Lung (tissue), 11 donors: ENCODE measurements at regions not wholly inside any gene's neighbourhood (a gene's known extent, or its start where the extent isn't known, plus 50 kb on each side); places are given as distances from the start of the nearest gene placed in this dataset.

Experiments used
- ATAC-seq: fragments of 200-7000 bp; cut with Tn5 transposase; one replicate; pipeline ENCODE4 v1.9.1; 2020; ENCODE audit warnings: moderate number of reproducible peaks; ENCODE audit not compliant: insufficient read depth, low FRiP score
- DNase-seq, 3 donors: peaks; one replicate each; pipeline ENCODE4 v3.0.0-alpha.2; 2013 to 2017
- H3K27ac ChIP-seq, 2 donors: one replicate each; pipeline ENCODE4 v1.5.1; 2013; ENCODE audit warnings: mild to moderate bottlenecking in 2 of 2, moderate library complexity in 2 of 2, control low read depth in 1 of 2, inconsistent platforms in 1 of 2, low read depth in 1 of 2, low read length in 1 of 2
- H3K27me3 ChIP-seq, 3 donors: one replicate each; pipeline ENCODE4 v1.5.1; 2013; ENCODE audit warnings: low read length in 2 of 3; ENCODE audit not compliant: control insufficient read depth in 3 of 3, insufficient read depth in 3 of 3
- H3K36me3 ChIP-seq, 4 donors: one replicate each; pipeline ENCODE4 v1.5.1; 2013; ENCODE audit warnings: low read length in 4 of 4, mild to moderate bottlenecking in 1 of 4, moderate library complexity in 1 of 4; ENCODE audit not compliant: control insufficient read depth in 4 of 4, insufficient read depth in 4 of 4
- H3K4me1 ChIP-seq, 5 donors: one replicate each; pipeline ENCODE4 v1.5.1; 2013; ENCODE audit warnings: low read length in 5 of 5, mild to moderate bottlenecking in 2 of 5, moderate library complexity in 1 of 5; ENCODE audit not compliant: control insufficient read depth in 5 of 5, insufficient read depth in 5 of 5
- H3K4me3 ChIP-seq: one replicate; pipeline ENCODE4 v1.5.1; 2013; ENCODE audit warnings: mild to moderate bottlenecking, control low read depth, moderate library complexity
- H3K9ac ChIP-seq, 2 donors: one replicate each; pipeline ENCODE4 v1.5.1; 2013; ENCODE audit warnings: low read length in 2 of 2, control low read depth in 1 of 2; ENCODE audit not compliant: insufficient read depth in 1 of 2
- H3K9me3 ChIP-seq, 4 donors: one replicate each; pipeline ENCODE4 v1.5.1; 2013; ENCODE audit warnings: low read length in 3 of 4, mild to moderate bottlenecking in 1 of 4, moderate library complexity in 1 of 4; ENCODE audit not compliant: control insufficient read depth in 4 of 4, insufficient read depth in 3 of 4
- WGBS, 2 donors: extraction: QIAGEN DNeasy Blood & Tissue Kit; methylation state at CpG; one replicate each; pipeline ENCODE4 v1.1.7; 2013; 5-methylcytosine and 5-hydroxymethylcytosine counted together
- TF ChIP-seq, protein P1 (sequence below): IDR thresholded peaks from 2 replicates; pipeline ENCODE4 v1.5.1; 2012; ENCODE audit warnings: mild to moderate bottlenecking; ENCODE audit errors: control extremely low read depth, extremely low read depth
- donor health status: control.
- donor health status: control.
- donor health status: Bipolar disorder and iron deficiency.
- donor health status: healthy.
- donor health status: DM: yes; HTN: yes; CAD: no.

- Histone ChIP-seq H3K4me1 (no peaks in the 10 kb centered on the region), H3K9ac (no peak overlapping the region), H3K27me3 (no peaks in the 10 kb centered on the region), H3K36me3 (no peaks in the 10 kb centered on the region), H3K4me3 (no peak overlapping the region), H3K9me3 (no peaks in the 10 kb centered on the region), H3K27ac (no peak overlapping the region)
- TF ChIP-seq, protein P1, sequence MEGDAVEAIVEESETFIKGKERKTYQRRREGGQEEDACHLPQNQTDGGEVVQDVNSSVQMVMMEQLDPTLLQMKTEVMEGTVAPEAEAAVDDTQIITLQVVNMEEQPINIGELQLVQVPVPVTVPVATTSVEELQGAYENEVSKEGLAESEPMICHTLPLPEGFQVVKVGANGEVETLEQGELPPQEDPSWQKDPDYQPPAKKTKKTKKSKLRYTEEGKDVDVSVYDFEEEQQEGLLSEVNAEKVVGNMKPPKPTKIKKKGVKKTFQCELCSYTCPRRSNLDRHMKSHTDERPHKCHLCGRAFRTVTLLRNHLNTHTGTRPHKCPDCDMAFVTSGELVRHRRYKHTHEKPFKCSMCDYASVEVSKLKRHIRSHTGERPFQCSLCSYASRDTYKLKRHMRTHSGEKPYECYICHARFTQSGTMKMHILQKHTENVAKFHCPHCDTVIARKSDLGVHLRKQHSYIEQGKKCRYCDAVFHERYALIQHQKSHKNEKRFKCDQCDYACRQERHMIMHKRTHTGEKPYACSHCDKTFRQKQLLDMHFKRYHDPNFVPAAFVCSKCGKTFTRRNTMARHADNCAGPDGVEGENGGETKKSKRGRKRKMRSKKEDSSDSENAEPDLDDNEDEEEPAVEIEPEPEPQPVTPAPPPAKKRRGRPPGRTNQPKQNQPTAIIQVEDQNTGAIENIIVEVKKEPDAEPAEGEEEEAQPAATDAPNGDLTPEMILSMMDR = no peak
- ATAC-seq = no peak
- DNase-seq = no peak
- WGBS, 2 donors = 64 to 85% methylated on average over 2 of the region's 2 CpGs
Measured at GRCh38 chrX:66889418-66889817, 250.5 kb upstream of the EDA2R start.

DNA sequence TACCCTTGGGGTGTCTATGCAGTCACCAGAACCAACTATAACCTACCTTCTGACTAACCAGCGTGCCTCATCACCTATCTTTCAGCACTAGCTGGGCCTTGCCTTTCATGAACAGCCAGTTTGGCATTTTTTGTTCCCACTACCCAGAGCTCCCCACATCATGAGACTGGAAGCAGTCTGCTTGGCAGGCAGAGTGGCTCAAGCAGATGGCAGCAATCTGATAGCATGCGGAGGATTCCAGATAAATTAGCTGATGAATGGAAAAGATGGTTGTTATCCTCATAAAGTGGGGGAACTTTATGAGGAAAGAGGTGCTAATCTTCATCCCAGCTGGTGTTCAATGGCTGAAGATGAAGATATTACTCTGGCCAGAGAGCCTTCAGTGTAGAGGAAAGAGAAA, 243.2 kb upstream of the EDA2R start:
- Histone ChIP-seq H3K9me3 (no peaks in the 10 kb centered on the region), H3K9ac (no peak overlapping the region), H3K27me3 (no peaks in the 10 kb centered on the region), H3K36me3 (no peaks in the 10 kb centered on the region), H3K4me1 (no peaks in the 10 kb centered on the region), H3K27ac (no peak overlapping the region), H3K4me3 (no peak overlapping the region)
- TF ChIP-seq, protein P1 = no peak
- ATAC-seq (no peak), DNase-seq (no peak)
- 82 to 97% methylated on average over 2 of the region's 2 CpGs for WGBS, 2 donors

DNA sequence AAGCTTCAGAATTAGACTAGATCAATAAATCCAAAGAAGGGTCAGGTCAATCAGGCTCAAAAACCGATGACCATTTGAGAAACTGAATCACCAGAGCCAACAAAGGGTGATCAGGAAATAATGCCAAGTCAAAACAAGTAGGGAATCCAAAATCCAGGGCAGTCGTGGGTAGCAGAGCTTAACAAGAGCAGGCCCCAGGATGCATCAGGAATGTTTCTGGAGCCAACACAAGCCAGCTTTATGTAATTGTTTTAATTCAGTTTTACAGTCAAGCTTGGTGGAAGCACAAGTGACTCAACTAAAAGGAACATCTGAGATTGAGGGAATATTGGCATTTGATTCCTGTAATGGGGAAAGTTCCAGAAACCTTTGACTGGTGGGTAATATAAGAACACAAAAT, 237.9 kb upstream of the EDA2R start:
- Histone ChIP-seq H3K27ac (no peak overlapping the region), H3K27me3 (no peaks in the 10 kb centered on the region), H3K9ac (no peak overlapping the region), H3K36me3 (no peaks in the 10 kb centered on the region), H3K4me3 (no peak overlapping the region), H3K4me1 (no peaks in the 10 kb centered on the region), H3K9me3 (no peaks in the 10 kb centered on the region)
- ATAC-seq = no peak
- TF ChIP-seq, protein P1 = no peak
- WGBS, 2 donors = 29 to 74% methylated on average over 2 of the region's 2 CpGs
- no peak for DNase-seq

DNA sequence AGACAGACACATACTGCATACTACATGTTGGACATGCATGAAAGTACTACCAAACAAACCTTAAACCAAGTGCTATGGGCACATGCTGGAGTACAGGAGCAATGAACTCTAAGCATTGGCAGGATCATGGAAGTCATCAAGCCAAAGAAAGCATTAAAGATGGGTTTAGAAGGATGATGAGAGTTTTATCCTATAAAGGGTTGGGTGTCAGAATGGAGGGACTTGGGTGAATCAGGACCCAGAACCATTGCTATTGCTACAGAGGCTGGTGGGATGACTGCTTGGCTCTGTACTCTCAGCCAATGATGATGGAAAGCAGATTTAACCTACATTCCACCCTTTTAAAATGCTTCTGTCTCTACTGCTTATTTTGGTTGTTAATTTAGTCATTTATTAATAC, 233.9 kb upstream of the EDA2R start:
- Histone ChIP-seq H3K27ac (no peak overlapping the region), H3K9ac (no peak overlapping the region), H3K4me3 (no peak overlapping the region), H3K4me1 (no peaks in the 10 kb centered on the region), H3K9me3 (no peaks in the 10 kb centered on the region), H3K27me3 (no peaks in the 10 kb centered on the region), H3K36me3 (no peaks in the 10 kb centered on the region)
- ATAC-seq (no peak), DNase-seq (no peak)
- TF ChIP-seq, protein P1 = no peak
